Loucy (cell line): ENCODE measurements at regions not wholly inside any gene's neighbourhood (a gene's known extent, or its start where the extent isn't known, plus 50 kb on each side); places are given as distances from the start of the nearest gene placed in this dataset.

Experiments
- CTCF ChIP-seq: fragments of 200-600 bp; sonication (generic); conservative IDR thresholded peaks from 2 replicates; pipeline ENCODE4 v1.5.1; 2014; ENCODE audit warnings: mild to moderate bottlenecking, antibody characterized with exemption, low read length
- EZH2phosphoT487 ChIP-seq: fragments of 200-600 bp; IDR thresholded peaks from 2 replicates; pipeline ENCODE4 v1.6.1; 2018; ENCODE audit warnings: antibody characterized with exemption, mild to moderate bottlenecking, moderate library complexity, borderline replicate concordance

- TF ChIP-seq CTCF (no peak), EZH2phosphoT487 (no peak)
Measured at GRCh38 chr7:153320681-153321080, 561.1 kb downstream of the ACTR3B start.
